Mesenteric fat pad (tissue), 1 donor: ENCODE measurements at regions not wholly inside any gene's neighbourhood (a gene's known extent, or its start where the extent isn't known, plus 50 kb on each side); places are given as distances from the start of the nearest gene placed in this dataset.
"Not testable (repeated sequence)": the region's sequence is repeated elsewhere in the genome, so short reads cannot be mapped to it uniquely, and the experiment has no call there.

ENCODE experiments used
- DNase-seq: peaks from one replicate; pipeline ENCODE4 v3.0.0-alpha.2; 2020; ENCODE audit warnings: low spot score
- donor health status: DM: yes; HTN: yes; CAD: no.

DNA sequence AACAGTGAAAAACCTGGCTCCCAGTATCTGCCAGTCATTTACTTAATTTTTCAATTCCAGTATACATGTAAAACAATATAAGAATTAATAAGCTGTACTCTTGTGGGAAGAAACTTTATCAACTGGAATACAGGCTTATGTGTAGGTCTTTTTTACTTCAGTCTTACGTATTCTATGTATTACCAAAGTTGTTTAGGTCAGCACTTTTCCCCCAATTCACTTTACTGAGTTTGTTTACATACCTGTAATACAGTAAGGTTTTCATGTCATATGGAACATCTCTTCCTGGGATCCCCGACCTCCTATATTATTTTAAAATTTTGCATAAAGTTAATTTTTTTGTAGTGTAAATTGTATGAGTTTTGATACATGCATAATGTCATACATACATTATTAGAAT, 181.8 kb upstream of the OLFM3 start:
- no peak for DNase-seq

DNA sequence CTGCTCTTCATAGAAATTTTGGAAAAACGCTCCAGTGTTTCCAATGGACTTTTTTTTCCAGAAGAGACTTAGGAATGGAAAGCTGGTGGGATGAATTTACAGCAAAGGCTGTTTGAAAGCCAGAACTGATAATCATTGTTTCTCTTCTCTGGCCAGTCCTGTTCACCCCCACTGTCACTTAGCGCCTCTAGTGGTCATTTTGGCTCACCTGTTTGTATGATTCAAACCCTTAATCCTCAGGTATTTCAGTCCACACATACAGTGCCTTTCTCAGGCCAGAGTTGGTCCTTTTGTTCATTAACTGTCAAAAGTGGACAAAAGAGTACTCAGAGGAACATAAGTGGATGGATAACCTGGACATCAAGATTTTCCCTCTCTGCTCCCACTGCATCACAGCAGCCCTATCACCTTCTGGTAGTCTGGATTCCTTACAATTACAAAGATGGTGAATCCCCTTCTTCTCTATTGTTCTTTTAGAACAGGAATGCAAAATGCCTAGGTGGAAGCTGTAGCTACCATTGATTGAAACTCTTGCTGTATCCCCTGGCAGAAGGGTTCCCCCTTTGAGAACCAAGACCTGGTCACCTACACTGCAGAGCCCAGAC, 177.6 kb upstream of the OLFM3 start:
- no peak for DNase-seq

DNA sequence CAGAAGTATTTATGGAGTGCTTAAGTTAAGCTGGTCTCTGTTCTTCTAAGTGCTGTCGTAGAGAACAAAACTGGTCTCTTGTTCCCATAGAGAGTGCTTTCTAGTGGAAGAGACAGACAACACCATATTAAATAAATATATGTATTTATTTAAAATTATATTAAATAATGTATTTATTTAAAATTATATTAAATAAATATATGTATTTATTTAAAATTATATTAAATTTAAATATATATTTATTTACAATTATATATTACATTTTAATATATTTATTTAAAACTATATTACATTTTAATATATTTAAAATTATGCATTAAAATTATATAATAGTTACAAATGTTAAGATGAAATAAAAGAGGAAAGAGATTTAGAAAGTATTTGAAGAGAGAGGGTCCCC, 175.5 kb upstream of the OLFM3 start:
- no peak for DNase-seq

GRCh38 chr1:102163799-102164198, 167.1 kb upstream of the OLFM3 start:
- DNase-seq: no peak

DNA sequence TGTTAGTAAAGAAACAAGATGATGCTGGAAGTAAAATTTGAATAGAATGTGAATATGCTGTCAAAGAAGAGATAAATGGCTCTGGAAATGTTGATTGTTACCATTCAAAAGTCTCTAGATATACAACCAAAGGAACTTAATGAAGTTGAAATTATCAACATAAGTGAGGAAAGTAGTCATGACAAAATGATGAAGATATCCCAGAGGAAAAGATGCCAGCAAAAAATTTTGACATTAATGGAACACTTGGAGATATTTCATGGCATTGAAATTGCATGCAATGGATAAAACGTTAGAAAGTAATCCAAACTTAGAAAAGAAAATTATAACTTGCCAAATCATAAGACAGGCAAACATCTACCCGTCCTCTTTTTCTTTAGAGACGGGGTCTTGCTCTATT, 154.5 kb upstream of the OLFM3 start:
- no peak for DNase-seq

DNA sequence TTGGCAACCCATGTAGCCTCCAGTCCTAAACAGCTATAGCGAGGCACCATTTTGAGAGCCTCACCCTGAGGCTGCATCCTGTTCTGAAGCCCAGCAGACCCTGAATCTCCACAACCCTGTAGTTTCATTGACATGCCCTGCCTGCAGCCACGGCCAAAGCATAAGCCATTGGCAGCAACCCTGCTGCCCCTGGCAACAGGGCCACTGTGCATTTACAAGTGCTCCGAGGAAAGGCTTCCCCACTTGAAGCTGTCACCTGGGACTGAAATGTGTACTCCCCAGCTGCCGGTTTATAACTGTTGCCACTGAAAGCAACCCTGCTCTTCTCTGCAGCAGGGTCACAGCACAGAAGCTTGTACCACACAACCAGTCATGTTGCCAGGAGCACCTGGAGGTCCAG, 124.2 kb upstream of the OLFM3 start:
- no peak for DNase-seq

- no peak for DNase-seq
Observed at GRCh38 chr1:102118150-102118549, 121.4 kb upstream of the OLFM3 start.

- DNase-seq: no peak
Observed at GRCh38 chr1:102110586-102110985, 113.9 kb upstream of the OLFM3 start.

DNA sequence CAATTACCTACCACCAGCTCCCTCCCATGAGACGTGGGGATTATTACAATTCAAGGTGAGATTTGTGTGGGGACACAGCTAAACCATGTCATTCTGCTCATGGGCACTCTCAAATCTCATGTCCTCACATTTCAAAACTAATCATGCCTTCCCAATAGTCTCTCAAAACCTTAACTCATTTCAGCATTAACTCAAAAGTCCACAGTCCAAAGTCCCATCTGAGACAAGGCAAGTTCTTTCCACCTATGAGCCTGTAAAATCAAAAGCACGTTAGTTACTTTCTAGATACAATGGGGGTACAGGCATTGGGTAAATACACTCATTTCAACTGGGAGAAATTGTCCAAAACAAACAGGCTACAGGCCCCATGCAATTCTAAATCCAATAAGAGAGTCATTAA, 112.8 kb upstream of the OLFM3 start:
- DNase-seq: not testable (repeated sequence)

- no peak for DNase-seq
Observed at GRCh38 chr1:102107441-102107840, 110.7 kb upstream of the OLFM3 start.

GRCh38 chr1:102105931-102106550, 109.3 kb upstream of the OLFM3 start:
- DNase-seq: no peak

DNA sequence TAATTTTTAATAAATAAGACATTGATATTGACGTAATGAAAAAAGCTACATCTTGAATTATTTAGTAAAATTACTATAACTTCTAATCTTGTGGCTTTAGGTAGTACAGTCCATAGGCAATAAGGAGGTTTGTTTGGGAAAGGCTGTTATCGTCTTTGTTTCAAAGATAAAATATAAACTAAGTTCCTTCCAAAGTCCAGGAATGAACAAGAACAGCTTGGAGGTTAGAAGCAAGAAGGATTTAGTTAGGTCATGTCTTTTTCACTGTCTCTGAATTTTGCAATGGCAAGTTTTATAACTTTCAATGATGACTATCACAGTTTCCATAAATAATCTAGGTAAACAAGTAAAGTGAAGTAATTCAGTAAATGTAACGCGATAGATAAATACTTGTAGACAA, 106.9 kb upstream of the OLFM3 start:
- no peak for DNase-seq

GRCh38 chr1:102102276-102102780, 105.6 kb upstream of the OLFM3 start:
- DNase-seq: no peak

GRCh38 chr1:102100666-102101065, 103.9 kb upstream of the OLFM3 start:
- DNase-seq: no peak

DNA sequence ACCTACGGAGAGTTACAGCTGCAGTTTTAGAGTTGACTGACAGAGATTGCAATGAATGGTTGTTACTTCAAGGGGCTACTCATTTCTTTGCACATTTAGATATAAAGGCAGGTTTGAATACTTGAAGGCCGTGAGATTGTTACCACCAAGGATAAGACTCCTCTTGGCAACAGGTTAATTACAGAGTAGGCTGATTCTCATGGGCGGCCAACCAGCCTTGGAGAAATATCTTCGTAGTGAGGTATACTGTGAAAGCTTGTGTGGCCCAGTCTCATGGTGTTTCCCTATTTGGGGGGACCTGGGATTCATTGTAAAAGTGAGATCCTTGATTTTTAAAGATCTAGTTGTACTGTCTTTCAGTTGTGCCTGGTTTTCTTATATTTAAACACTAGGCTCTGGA, 103.2 kb upstream of the OLFM3 start:
- DNase-seq: no peak

DNA sequence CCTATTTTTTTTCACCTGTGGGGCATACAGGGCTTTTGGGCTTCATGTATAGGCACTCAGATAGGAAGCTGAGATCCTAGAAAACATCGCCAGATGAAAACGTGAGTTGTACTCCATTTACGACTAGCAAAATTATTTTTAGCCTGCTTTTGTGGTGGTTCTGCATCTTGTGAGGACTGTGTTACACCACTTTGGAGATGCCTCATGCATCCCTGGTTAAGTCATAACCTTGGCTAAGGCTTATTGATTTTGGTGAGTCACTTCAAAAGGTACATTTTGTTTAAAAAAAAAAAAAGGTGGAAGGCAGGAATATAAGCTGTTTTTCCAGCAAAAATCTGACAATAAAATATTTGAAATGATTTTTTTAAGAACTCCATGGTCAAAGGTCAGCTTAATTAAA, 101.8 kb upstream of the OLFM3 start:
- no peak for DNase-seq

- DNase-seq: no peak
Observed at GRCh38 chr1:102098081-102098480, 101.4 kb upstream of the OLFM3 start.

- no peak for DNase-seq
Observed at GRCh38 chr1:102097451-102097850, 100.7 kb upstream of the OLFM3 start.

DNA sequence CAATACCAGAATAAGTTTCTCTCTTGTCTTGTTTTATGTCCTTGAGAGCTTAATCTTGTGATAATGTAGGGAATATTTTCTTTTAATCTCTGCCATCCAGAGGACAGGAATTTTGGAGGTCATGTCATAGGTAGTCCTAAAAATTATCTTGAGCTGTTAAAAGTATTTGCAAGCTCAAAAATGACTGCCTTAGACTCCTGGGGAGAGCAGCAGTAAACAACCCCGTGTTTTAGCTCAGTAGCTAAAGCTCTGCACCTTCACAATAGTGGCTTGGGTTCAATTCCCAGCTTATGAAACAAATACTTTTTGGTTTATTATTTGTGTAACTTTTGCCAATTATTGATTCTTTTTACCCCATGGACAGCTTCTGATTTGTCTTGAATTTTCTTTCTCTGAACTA, 99.4 kb upstream of the OLFM3 start:
- DNase-seq: no peak

GRCh38 chr1:102089791-102090190, 93.1 kb upstream of the OLFM3 start:
- DNase-seq: no peak

DNA sequence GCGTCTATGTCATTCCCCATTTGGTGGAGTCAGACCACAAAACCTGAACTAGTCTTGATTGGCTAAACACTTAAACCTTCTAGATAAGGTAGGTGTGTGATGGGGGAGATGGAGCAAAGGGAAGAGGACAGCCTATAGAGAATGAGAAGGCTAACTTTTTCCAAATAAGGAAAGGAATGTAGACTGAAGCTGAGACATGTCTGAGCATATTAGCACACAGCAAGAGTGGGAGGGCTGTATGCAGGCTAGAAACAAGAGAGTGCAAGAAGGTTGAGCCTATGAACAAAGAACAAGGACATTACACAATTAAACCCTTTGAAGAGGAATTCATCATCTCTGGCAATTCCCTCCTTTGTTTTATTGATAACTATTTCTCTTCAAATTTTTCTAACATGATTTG, 89.2 kb upstream of the OLFM3 start:
- DNase-seq: no peak

DNA sequence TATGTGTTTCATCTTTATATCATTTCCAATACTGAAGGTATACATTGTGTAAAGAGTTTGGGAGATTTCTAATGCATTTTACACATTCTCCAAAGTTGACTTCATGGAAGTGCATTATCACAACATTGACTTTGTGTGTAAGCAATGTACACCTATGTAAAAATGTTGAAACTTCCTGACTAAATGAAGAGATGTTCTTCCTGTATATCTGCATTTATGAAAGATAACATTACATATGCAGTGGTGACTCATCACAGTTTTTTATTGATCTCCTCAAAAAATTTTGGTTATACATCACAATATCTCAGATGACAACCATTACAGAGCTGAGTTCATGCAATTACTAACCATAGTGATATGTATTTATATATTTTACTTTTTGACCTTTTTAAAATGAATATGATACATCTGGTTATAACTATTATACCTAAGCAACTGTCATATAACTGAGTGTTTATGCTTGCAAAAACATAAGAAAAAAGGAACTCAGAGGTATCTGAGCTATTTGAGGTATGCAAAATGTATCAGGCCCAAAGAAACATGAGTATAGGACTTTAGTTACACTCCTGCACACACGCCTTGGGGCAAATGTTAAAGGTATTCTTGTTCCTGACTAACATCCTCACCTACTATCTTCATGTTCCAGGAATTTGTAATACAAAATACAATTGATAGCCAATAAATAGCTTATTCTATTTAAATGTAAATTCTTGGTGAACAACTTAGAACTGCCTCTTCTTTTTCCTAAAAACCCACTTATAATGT, 88.2 kb upstream of the OLFM3 start:
- DNase-seq: no peak

DNA sequence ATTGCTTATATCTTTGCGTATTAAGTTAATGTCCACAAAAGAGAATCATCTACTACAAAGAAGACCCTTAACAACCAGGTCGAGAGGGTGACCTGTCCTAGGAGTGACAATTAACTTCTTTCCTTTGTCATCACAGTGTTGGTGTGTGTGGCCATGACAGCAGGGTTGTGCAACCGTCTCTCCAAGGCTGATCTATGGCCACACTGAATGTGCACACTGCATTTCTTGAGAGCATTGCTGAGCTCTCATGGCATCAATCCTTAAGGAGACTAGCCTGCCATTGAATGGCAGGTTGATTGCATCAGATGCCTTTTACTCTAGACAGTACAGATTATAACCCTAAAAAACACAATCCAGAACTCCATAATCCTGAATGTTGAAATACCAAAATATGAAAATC, 86.5 kb upstream of the OLFM3 start:
- no peak for DNase-seq
